PC-9 (cell line): ENCODE measurements at regions not wholly inside any gene's neighbourhood (a gene's known extent, or its start where the extent isn't known, plus 50 kb on each side); places are given as distances from the start of the nearest gene placed in this dataset.

Source experiments
- BruUV-seq: library from RNA; stranded (reverse); fragments of 400-500 nt; replicated peaks from 2 replicates; lab custom pipeline; 2021; lab: Mats Ljungman, UMichigan
- CTCF ChIA-PET: fragments of 300-600 bp; sonication (Branson Sonifier 250); formaldehyde crosslinking; loops from one replicate; lab custom pipeline; 2022; ENCODE audit warnings: antibody characterized with exemption; lab: Charles Lee
- POLR2A ChIA-PET: fragments of 300-600 bp; sonication (Branson Sonifier 250); formaldehyde crosslinking; loops from one replicate; lab custom pipeline; 2022; ENCODE audit warnings: antibody characterized with exemption; ENCODE audit not compliant: unreplicated experiment; lab: Charles Lee
- DNase-seq, 2 experiments: peaks; one replicate each; pipeline versions ENCODE4 v3.0.0 to v3.0.0-alpha.2; 2015 to 2022; ENCODE audit warnings: mixed read lengths in 1 of 2
- H2AFZ ChIP-seq: fragments of 200-600 bp; sonication (generic); 2 replicates; pipeline ENCODE4 v1.8.1; 2017; ENCODE audit warnings: antibody characterized with exemption
- H3F3A ChIP-seq: fragments of 200-600 bp; sonication (generic); 2 replicates; pipeline ENCODE4 v1.8.1; 2017; ENCODE audit warnings: antibody characterized with exemption, mild to moderate bottlenecking, low read depth; ENCODE audit not compliant: insufficient read depth
- H3K27ac ChIP-seq: fragments of 200-600 bp; sonication (generic); 2 replicates; pipeline ENCODE4 v1.6.1; 2016; ENCODE audit warnings: mixed run types
- H3K27me3 ChIP-seq: fragments of 200-600 bp; sonication (generic); 2 replicates; pipeline ENCODE4 v1.6.1; 2016; ENCODE audit warnings: low read depth, mixed run types; ENCODE audit not compliant: insufficient read depth
- H3K36me3 ChIP-seq: fragments of 200-600 bp; sonication (generic); 2 replicates; pipeline ENCODE4 v1.6.1; 2016; ENCODE audit warnings: low read depth, mixed run types
- H3K4me1 ChIP-seq: fragments of 200-600 bp; sonication (generic); replicated peaks from 2 replicates; pipeline ENCODE4 v1.6.1; 2016; ENCODE audit warnings: mixed run types; ENCODE audit not compliant: insufficient read depth
- H3K4me2 ChIP-seq: fragments of 200-600 bp; sonication (generic); 2 replicates; pipeline ENCODE4 v1.6.1; 2017; ENCODE audit warnings: mixed run types
- H3K4me3 ChIP-seq: fragments of 200-600 bp; sonication (generic); 2 replicates; pipeline ENCODE4 v1.6.1; 2016; ENCODE audit warnings: mixed run types
- H3K79me2 ChIP-seq: fragments of 200-600 bp; sonication (generic); 2 replicates; pipeline ENCODE4 v1.6.1; 2017; ENCODE audit warnings: low read depth, mixed run types
- H3K9me2 ChIP-seq: fragments of 200-600 bp; sonication (generic); 2 replicates; pipeline ENCODE4 v1.8.1; 2017; ENCODE audit warnings: mild to moderate bottlenecking; ENCODE audit not compliant: insufficient read depth
- H3K9me3 ChIP-seq: fragments of 200-600 bp; sonication (generic); 2 replicates; pipeline ENCODE4 v1.8.1; 2016; ENCODE audit warnings: low read depth; ENCODE audit not compliant: insufficient read depth
- H4K20me1 ChIP-seq: fragments of 200-600 bp; sonication (generic); 2 replicates; pipeline ENCODE4 v1.8.1; 2017; ENCODE audit not compliant: insufficient read depth
- CTCF ChIP-seq: fragments of 200-600 bp; sonication (generic); conservative IDR thresholded peaks from 2 replicates; pipeline ENCODE4 v1.6.1; 2017; ENCODE audit warnings: mixed run types, antibody characterized with exemption, mild to moderate bottlenecking, moderate library complexity
- EZH2 ChIP-seq: fragments of 200-600 bp; sonication (generic); IDR thresholded peaks from 2 replicates; pipeline ENCODE4 v1.8.0; 2017; ENCODE audit warnings: antibody characterized with exemption, low read depth
- intact Hi-C: fragments of 100-400 bp; cut with micrococcal nuclease; formaldehyde crosslinking; loops from one replicate; pipeline ENCODE4 v1.10.0; 2022; ENCODE audit not compliant: unreplicated experiment

GRCh38 chr11:122459064-122459463 is 196.5 kb upstream of the UBASH3B start:
- H3F3A ChIP-seq = 0 out of 2 replicates have a peak, but pooled peaks cover 3% of the 10 kb centered on the region
- peaks cover 11% of the 10 kb centered on the region; the same call in 1 of the 2 replicates for H3K9me3 ChIP-seq
- H4K20me1 ChIP-seq = no peaks in the 10 kb centered on the region
- DNase-seq = no peak
- TF ChIP-seq EZH2 (no peak), CTCF (no peak)
- intact Hi-C loops = no loop called here
- BruUV-seq = no TSS peak
- POLR2A ChIA-PET = no interaction called here
- no peaks in the 10 kb centered on the region for H3K79me2 ChIP-seq
- no peaks in the 10 kb centered on the region for H3K27me3 ChIP-seq
- H2AFZ ChIP-seq = no peak overlapping the region
- H3K4me2 ChIP-seq = no peak overlapping the region
- H3K27ac ChIP-seq = no peak overlapping the region
- no peaks in the 10 kb centered on the region for H3K9me2 ChIP-seq
- H3K4me3 ChIP-seq = no peak overlapping the region
- H3K36me3 ChIP-seq = no peaks in the 10 kb centered on the region
- CTCF ChIA-PET = no interaction called here
- H3K4me1 ChIP-seq = no peaks in the 10 kb centered on the region

- H4K20me1 ChIP-seq = no peaks in the 10 kb centered on the region
- no peaks in the 10 kb centered on the region for H3K36me3 ChIP-seq
- TF ChIP-seq CTCF = no peak
- no peak for TF ChIP-seq EZH2
- H3F3A ChIP-seq = no peaks in the 10 kb centered on the region
- no peaks in the 10 kb centered on the region; the same call in 1 of the 2 replicates for H3K9me3 ChIP-seq
- H3K27me3 ChIP-seq = no peaks in the 10 kb centered on the region
- no peak overlapping the region for H2AFZ ChIP-seq
- intact Hi-C loops = no loop called here
- ChIA-PET CTCF (no interaction called here), POLR2A (no interaction called here)
- 0 out of 2 replicates have a peak, but pooled peaks cover 4% of the 10 kb centered on the region for H3K9me2 ChIP-seq
- H3K4me1 ChIP-seq = no peaks in the 10 kb centered on the region
- H3K4me3 ChIP-seq = no peak overlapping the region
- no peaks in the 10 kb centered on the region for H3K79me2 ChIP-seq
- no TSS peak for BruUV-seq
- H3K4me2 ChIP-seq = no peak overlapping the region
- H3K27ac ChIP-seq = no peak overlapping the region
- no peak for DNase-seq
These were observed 201.9 kb upstream of the UBASH3B start for GRCh38 chr11:122453586-122453985.

- Histone ChIP-seq H2AFZ (no peak overlapping the region), H3F3A (no peaks in the 10 kb centered on the region), H3K27ac (no peak overlapping the region), H4K20me1 (no peaks in the 10 kb centered on the region), H3K36me3 (no peaks in the 10 kb centered on the region), H3K9me2 (0 out of 2 replicates have a peak, but pooled peaks cover 4% of the 10 kb centered on the region), H3K4me1 (no peaks in the 10 kb centered on the region), H3K27me3 (no peaks in the 10 kb centered on the region), H3K4me2 (no peak overlapping the region), H3K9me3 (no peaks in the 10 kb centered on the region), H3K79me2 (no peaks in the 10 kb centered on the region), H3K4me3 (no peak overlapping the region)
- intact Hi-C loops = no loop called here
- POLR2A ChIA-PET = no interaction called here
- TF ChIP-seq CTCF (no peak), EZH2 (no peak)
- BruUV-seq = no TSS peak
- no peak for DNase-seq
- CTCF ChIA-PET = no interaction called here
These were observed 203.6 kb upstream of the UBASH3B start for GRCh38 chr11:122451911-122452310.
